Liver (tissue), 8 donors: ENCODE measurements at regions not wholly inside any gene's neighbourhood (a gene's known extent, or its start where the extent isn't known, plus 50 kb on each side); places are given as distances from the start of the nearest gene placed in this dataset.

Source experiments
- DNase-seq: peaks from one replicate; pipeline ENCODE4 v3.0.0-alpha.2; 2017; ENCODE audit warnings: low spot score
- H3K27ac ChIP-seq, 2 donors: one replicate each; pipeline ENCODE4 v1.7.0; 2013; ENCODE audit warnings: inconsistent platforms in 2 of 2, low read length in 2 of 2, control low read depth in 1 of 2, low read depth in 1 of 2, mild to moderate bottlenecking in 1 of 2
- H3K27me3 ChIP-seq, 4 donors: one replicate each; pipeline versions ENCODE4 v1.6.1 to v1.7.0; 2013; ENCODE audit warnings: low read length in 3 of 4, inconsistent platforms in 1 of 4, mild to moderate bottlenecking in 1 of 4, moderate library complexity in 1 of 4; ENCODE audit not compliant: control insufficient read depth in 4 of 4, insufficient read depth in 4 of 4
- H3K36me3 ChIP-seq, 4 donors: one replicate each; pipeline versions ENCODE4 v1.6.1 to v1.7.0; 2013; ENCODE audit warnings: low read length in 3 of 4, mild to moderate bottlenecking in 3 of 4, low read depth in 1 of 4, moderate library complexity in 1 of 4; ENCODE audit not compliant: control insufficient read depth in 4 of 4, insufficient read depth in 3 of 4
- H3K4me1 ChIP-seq, 4 donors: one replicate each; pipeline versions ENCODE4 v1.6.1 to v1.7.0; 2013; ENCODE audit warnings: low read length in 3 of 4, mild to moderate bottlenecking in 3 of 4, moderate library complexity in 1 of 4; ENCODE audit not compliant: control insufficient read depth in 4 of 4, insufficient read depth in 4 of 4
- H3K4me3 ChIP-seq, 3 donors: one replicate each; pipeline versions ENCODE4 v1.6.1 to v1.7.0; 2013; ENCODE audit warnings: low read length in 3 of 3, control low read depth in 1 of 3, low read depth in 1 of 3, mild to moderate bottlenecking in 1 of 3
- H3K9ac ChIP-seq, 2 donors: one replicate each; pipeline ENCODE4 v1.7.0; 2013; ENCODE audit warnings: low read length in 2 of 2, mild to moderate bottlenecking in 2 of 2, moderate library complexity in 2 of 2, control low read depth in 1 of 2, low read depth in 1 of 2
- H3K9me3 ChIP-seq, 4 donors: one replicate each; pipeline versions ENCODE4 v1.6.1 to v1.7.0; 2013; ENCODE audit warnings: low read length in 3 of 4; ENCODE audit not compliant: control insufficient read depth in 4 of 4
- ATF3 ChIP-seq: IDR thresholded peaks from 2 replicates; pipeline ENCODE4 v1.6.1; 2016; ENCODE audit warnings: antibody characterized with exemption
- EGR1 ChIP-seq, 2 donors: IDR thresholded peaks; 2 replicates each; pipeline ENCODE4 v1.6.1; 2016 to 2018; ENCODE audit warnings: antibody characterized with exemption in 2 of 2, low read depth in 2 of 2
- FOXA1 ChIP-seq: IDR thresholded peaks from 2 replicates; pipeline ENCODE4 v1.6.1; 2016; ENCODE audit warnings: antibody characterized with exemption
- FOXA2 ChIP-seq: IDR thresholded peaks from 2 replicates; pipeline ENCODE4 v1.6.1; 2016; ENCODE audit warnings: antibody characterized with exemption
- GABPA ChIP-seq, 2 donors: IDR thresholded peaks in 1 of 2; conservative IDR thresholded peaks in 1 of 2; 2 replicates each; pipeline ENCODE4 v1.6.1; 2016; ENCODE audit warnings: antibody characterized with exemption in 2 of 2, mild to moderate bottlenecking in 1 of 2, moderate library complexity in 1 of 2
- HNF4G ChIP-seq: IDR thresholded peaks from 2 replicates; pipeline ENCODE4 v1.6.1; 2016; ENCODE audit warnings: antibody characterized with exemption
- JUND ChIP-seq, 2 donors: IDR thresholded peaks; 2 replicates each; pipeline ENCODE4 v1.6.1; 2016; ENCODE audit warnings: antibody characterized with exemption in 2 of 2
- MAX ChIP-seq: IDR thresholded peaks from 2 replicates; pipeline ENCODE4 v1.6.1; 2016; ENCODE audit warnings: antibody characterized with exemption
- NR2F2 ChIP-seq: IDR thresholded peaks from 2 replicates; pipeline ENCODE4 v1.6.1; 2016; ENCODE audit warnings: antibody characterized with exemption
- RAD21 ChIP-seq, 2 donors: IDR thresholded peaks; 2 replicates each; pipeline ENCODE4 v1.6.1; 2016; ENCODE audit warnings: antibody characterized with exemption in 2 of 2, mild to moderate bottlenecking in 2 of 2
- RXRA ChIP-seq, 2 donors: IDR thresholded peaks; 2 replicates each; pipeline ENCODE4 v1.6.1; 2017 to 2018; ENCODE audit warnings: antibody characterized with exemption in 2 of 2, mild to moderate bottlenecking in 1 of 2
- SP1 ChIP-seq: IDR thresholded peaks from 2 replicates; pipeline ENCODE4 v1.6.1; 2018; ENCODE audit warnings: antibody characterized with exemption, mild to moderate bottlenecking
- TAF1 ChIP-seq: conservative IDR thresholded peaks from 2 replicates; pipeline ENCODE4 v1.6.1; 2016; ENCODE audit warnings: antibody characterized with exemption, mild to moderate bottlenecking
- YY1 ChIP-seq: IDR thresholded peaks from 2 replicates; pipeline ENCODE4 v1.6.1; 2016; ENCODE audit warnings: antibody characterized with exemption, mild to moderate bottlenecking
- ZBTB33 ChIP-seq: IDR thresholded peaks from 2 replicates; pipeline ENCODE4 v1.6.1; 2016; ENCODE audit warnings: antibody characterized with exemption
- WGBS: extraction: QIAGEN DNeasy Blood & Tissue Kit; methylation state at CpG from one replicate; pipeline ENCODE4 v1.1.7; 2013; 5-methylcytosine and 5-hydroxymethylcytosine counted together
- TF ChIP-seq, protein P1 (sequence below): IDR thresholded peaks from 2 replicates; pipeline ENCODE4 v1.6.1; 2016; ENCODE audit warnings: antibody characterized with exemption, mild to moderate bottlenecking
- TF ChIP-seq, protein P2 (sequence below): fragments of 150-350 bp; IDR thresholded peaks from 2 replicates; pipeline ENCODE4 v1.5.1; 2017; ENCODE audit warnings: improper control_type of control experiment, low read depth, low read length; ENCODE audit not compliant: missing input control
- donor health status: healthy.
- donor health status: healthy.
- donor health status: healthy.
- donor health status: healthy.
- donor health status: healthy.

GRCh38 chr5:91528831-91529230 lies 145.7 kb upstream of the ARRDC3 start:
- Histone ChIP-seq H3K27ac (no peak overlapping the region), H3K9me3 (no peaks in the 10 kb centered on the region), H3K9ac (no peak overlapping the region), H3K4me3 (no peak overlapping the region), H3K27me3 (no peaks in the 10 kb centered on the region), H3K36me3 (no peaks in the 10 kb centered on the region), H3K4me1 (no peaks in the 10 kb centered on the region)
- TF ChIP-seq SP1 (no peak), TAF1 (no peak), ATF3 (no peak), RAD21 (IDR thresholded peaks at IDR 0.05) (no peak), GABPA (IDR thresholded peaks at IDR 0.05 in 1 of 2, conservative IDR thresholded peaks at IDR 0.05 in 1 of 2) (no peak), FOXA2 (no peak), YY1 (no peak)
- no peak for DNase-seq
- 89% methylated on average over 2 of the region's 2 CpGs for WGBS

- H3K36me3 ChIP-seq = no peaks in the 10 kb centered on the region
- no peaks in the 10 kb centered on the region for H3K4me1 ChIP-seq
- H3K9me3 ChIP-seq = no peaks in the 10 kb centered on the region
- 74% methylated on average over 5 of the region's 5 CpGs for WGBS
- no peak for DNase-seq
- no peaks in the 10 kb centered on the region for H3K27me3 ChIP-seq
- H3K9ac ChIP-seq = no peak overlapping the region
- no peak overlapping the region for H3K4me3 ChIP-seq
- TF ChIP-seq HNF4G (no peak), JUND (IDR thresholded peaks at IDR 0.05) (no peak), MAX (no peak), FOXA2 (no peak), RXRA (IDR thresholded peaks at IDR 0.05) (no peak), FOXA1 (no peak), NR2F2 (no peak), ATF3 (no peak), TAF1 (no peak), EGR1 (IDR thresholded peaks at IDR 0.05; ENCODE audit: low read depth in 2 of 2) (no peak), YY1 (no peak), GABPA (IDR thresholded peaks at IDR 0.05 in 1 of 2, conservative IDR thresholded peaks at IDR 0.05 in 1 of 2) (no peak), RAD21 (IDR thresholded peaks at IDR 0.05) (no peak), SP1 (no peak), ZBTB33 (no peak)
- TF ChIP-seq, protein P1, sequence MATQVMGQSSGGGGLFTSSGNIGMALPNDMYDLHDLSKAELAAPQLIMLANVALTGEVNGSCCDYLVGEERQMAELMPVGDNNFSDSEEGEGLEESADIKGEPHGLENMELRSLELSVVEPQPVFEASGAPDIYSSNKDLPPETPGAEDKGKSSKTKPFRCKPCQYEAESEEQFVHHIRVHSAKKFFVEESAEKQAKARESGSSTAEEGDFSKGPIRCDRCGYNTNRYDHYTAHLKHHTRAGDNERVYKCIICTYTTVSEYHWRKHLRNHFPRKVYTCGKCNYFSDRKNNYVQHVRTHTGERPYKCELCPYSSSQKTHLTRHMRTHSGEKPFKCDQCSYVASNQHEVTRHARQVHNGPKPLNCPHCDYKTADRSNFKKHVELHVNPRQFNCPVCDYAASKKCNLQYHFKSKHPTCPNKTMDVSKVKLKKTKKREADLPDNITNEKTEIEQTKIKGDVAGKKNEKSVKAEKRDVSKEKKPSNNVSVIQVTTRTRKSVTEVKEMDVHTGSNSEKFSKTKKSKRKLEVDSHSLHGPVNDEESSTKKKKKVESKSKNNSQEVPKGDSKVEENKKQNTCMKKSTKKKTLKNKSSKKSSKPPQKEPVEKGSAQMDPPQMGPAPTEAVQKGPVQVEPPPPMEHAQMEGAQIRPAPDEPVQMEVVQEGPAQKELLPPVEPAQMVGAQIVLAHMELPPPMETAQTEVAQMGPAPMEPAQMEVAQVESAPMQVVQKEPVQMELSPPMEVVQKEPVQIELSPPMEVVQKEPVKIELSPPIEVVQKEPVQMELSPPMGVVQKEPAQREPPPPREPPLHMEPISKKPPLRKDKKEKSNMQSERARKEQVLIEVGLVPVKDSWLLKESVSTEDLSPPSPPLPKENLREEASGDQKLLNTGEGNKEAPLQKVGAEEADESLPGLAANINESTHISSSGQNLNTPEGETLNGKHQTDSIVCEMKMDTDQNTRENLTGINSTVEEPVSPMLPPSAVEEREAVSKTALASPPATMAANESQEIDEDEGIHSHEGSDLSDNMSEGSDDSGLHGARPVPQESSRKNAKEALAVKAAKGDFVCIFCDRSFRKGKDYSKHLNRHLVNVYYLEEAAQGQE = no peak
- TF ChIP-seq, protein P2, sequence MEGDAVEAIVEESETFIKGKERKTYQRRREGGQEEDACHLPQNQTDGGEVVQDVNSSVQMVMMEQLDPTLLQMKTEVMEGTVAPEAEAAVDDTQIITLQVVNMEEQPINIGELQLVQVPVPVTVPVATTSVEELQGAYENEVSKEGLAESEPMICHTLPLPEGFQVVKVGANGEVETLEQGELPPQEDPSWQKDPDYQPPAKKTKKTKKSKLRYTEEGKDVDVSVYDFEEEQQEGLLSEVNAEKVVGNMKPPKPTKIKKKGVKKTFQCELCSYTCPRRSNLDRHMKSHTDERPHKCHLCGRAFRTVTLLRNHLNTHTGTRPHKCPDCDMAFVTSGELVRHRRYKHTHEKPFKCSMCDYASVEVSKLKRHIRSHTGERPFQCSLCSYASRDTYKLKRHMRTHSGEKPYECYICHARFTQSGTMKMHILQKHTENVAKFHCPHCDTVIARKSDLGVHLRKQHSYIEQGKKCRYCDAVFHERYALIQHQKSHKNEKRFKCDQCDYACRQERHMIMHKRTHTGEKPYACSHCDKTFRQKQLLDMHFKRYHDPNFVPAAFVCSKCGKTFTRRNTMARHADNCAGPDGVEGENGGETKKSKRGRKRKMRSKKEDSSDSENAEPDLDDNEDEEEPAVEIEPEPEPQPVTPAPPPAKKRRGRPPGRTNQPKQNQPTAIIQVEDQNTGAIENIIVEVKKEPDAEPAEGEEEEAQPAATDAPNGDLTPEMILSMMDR = no peak
- no peak overlapping the region for H3K27ac ChIP-seq
Measured at GRCh38 chr5:91521785-91522184, 138.7 kb upstream of the ARRDC3 start.
